ENCODE measurements at regions not wholly inside any gene's neighbourhood (a gene's known extent, or its start where the extent isn't known, plus 50 kb on each side); places are given as distances from the start of the nearest gene placed in this dataset.

DNA sequence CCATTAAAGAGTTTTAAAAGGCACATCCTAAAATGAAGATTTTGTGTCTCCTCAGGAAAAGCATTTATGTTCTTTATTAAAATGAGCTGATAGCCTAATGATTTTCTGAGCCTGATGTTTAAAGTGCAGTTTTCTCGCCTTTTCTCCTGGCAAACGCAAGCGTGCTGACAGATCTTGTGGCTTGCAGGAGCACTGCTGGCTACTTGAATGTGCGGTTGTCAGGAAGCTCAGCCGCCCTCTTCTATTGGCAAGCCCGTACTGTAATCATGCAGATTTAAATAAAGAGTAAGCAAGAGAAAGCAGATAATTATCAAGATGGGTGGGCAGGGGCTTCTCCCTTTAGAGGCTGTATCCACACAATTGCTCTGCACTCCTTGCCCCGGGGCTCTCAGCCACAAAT lies 139.5 kb upstream of the SPHKAP start:
- TF ChIP-seq JUN (IDR thresholded peaks at IDR 0.05; ENCODE audit: borderline replicate concordance, insufficient read depth, insufficient read length, low read depth) (no peak), EZH2 (IDR thresholded peaks at IDR 0.05; ENCODE audit: borderline replicate concordance, low read depth, low read length, severe bottlenecking) (no peak)
- TF ChIP-seq, protein P1, sequence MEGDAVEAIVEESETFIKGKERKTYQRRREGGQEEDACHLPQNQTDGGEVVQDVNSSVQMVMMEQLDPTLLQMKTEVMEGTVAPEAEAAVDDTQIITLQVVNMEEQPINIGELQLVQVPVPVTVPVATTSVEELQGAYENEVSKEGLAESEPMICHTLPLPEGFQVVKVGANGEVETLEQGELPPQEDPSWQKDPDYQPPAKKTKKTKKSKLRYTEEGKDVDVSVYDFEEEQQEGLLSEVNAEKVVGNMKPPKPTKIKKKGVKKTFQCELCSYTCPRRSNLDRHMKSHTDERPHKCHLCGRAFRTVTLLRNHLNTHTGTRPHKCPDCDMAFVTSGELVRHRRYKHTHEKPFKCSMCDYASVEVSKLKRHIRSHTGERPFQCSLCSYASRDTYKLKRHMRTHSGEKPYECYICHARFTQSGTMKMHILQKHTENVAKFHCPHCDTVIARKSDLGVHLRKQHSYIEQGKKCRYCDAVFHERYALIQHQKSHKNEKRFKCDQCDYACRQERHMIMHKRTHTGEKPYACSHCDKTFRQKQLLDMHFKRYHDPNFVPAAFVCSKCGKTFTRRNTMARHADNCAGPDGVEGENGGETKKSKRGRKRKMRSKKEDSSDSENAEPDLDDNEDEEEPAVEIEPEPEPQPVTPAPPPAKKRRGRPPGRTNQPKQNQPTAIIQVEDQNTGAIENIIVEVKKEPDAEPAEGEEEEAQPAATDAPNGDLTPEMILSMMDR (IDR thresholded peaks at IDR 0.05; ENCODE audit: extremely low read depth in 1 of 2, insufficient read depth in 1 of 2, low read depth in 1 of 2, low read length in 2 of 2) = no peak

All from endothelial cell of umbilical vein (primary cell).